HG02938 (cell line): ENCODE measurements at regions not wholly inside any gene's neighbourhood (a gene's known extent, or its start where the extent isn't known, plus 50 kb on each side); places are given as distances from the start of the nearest gene placed in this dataset.
"Not testable (repeated sequence)": the region's sequence is repeated elsewhere in the genome, so short reads cannot be mapped to it uniquely, and the experiment has no call there.

Experiments
- ATAC-seq: cut with Tn5 transposase; IDR thresholded peaks from one replicate; pipeline ENCODE4 v1.9.1; 2021; ENCODE audit warnings: mild to moderate bottlenecking, moderate library complexity; ENCODE audit not compliant: unreplicated experiment

GRCh38 chr10:63003816-63004453 is 129.2 kb upstream of the NRBF2 start:
- no peak for ATAC-seq

GRCh38 chr10:62996925-62997324 is 136.2 kb upstream of the NRBF2 start:
- no peak for ATAC-seq

GRCh38 chr10:62996516-62996915 is 136.6 kb upstream of the NRBF2 start:
- ATAC-seq, result no peak

GRCh38 chr10:62993121-62993520 is 140.0 kb upstream of the NRBF2 start:
- no peak for ATAC-seq

DNA sequence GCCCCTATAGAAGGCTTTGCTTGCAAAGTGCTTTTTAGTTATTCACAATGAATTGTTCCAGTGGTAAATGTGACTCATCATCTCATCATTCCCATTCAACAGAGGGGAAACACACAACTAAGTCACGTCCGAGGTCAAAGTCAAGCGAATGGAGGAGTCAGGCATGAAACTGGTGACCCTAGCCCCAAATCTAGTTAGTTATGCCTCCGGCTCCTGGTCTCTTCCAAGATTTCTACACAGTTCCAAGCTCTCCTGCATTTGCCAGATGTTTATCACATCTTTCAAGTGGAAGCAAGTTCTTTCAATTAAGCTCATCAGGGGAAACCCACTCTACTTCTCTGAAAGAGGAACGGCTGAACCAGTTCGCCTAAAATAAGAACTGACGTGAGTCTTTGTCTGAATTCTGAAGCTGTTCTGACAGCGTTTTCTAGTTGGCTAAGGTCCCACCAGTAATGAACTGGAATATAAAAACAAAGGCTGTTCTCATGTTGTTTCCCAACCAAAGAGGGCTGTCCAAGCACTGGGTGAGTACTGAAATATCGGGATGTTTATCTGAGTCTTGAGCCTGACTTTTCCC is 140.9 kb upstream of the NRBF2 start:
- peak; percentile 77 for ATAC-seq

DNA sequence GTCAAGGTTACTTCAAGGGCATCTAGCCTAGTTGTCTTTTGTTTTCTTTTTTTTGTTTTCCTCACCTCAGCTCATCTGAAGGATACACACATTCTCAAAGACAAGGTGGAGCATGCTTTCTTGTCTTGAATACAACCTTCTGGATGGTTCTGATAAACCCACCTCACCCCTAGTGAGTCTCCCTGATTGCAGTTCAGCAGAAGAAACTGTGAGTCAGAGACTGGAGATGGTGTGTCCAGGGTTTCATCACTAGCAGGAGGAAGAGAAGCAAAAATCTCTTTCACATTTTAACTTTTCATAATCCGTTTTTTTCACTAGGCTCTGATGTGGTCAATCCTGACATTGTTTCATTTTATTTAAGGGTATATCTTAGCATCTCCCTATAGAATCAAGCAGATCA is 143.0 kb upstream of the NRBF2 start:
- no peak for ATAC-seq

DNA sequence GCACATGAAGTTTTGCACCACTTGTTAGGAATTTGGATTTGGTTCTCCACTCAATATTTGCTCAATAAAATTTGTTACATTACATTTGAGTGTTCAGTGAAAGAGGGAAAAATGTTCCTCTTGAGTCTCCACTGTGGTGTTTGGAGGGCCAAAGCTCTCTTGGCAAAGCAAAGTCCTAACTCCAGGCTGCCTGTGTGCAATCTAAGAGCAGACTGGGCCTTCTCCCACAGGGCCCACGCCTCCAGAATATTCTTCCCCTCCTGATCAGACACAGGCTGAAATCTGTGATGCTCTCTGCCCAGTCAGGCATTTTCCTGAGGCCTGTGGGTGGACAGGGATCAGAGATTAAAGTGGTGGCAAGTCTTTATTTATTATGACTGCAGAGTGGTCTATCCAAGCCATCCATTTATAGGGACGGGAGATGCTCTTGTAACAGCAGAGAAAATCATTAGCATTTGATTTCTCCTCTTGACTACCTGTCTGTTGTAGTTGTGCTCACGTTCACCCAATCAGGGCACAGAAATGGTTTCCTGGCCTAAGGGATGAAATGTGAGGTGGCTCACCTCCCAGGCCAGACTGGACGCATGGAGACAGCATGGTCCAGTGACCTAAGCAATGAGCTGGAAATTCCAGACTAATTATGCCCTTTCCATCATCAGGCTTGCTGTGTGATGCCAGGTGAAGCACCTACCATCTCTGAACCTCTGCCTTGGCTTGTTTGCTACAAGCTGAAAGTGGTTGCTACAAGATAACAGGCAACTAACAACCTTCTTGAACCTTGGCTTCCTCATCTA is 147.1 kb upstream of the NRBF2 start:
- no peak for ATAC-seq

DNA sequence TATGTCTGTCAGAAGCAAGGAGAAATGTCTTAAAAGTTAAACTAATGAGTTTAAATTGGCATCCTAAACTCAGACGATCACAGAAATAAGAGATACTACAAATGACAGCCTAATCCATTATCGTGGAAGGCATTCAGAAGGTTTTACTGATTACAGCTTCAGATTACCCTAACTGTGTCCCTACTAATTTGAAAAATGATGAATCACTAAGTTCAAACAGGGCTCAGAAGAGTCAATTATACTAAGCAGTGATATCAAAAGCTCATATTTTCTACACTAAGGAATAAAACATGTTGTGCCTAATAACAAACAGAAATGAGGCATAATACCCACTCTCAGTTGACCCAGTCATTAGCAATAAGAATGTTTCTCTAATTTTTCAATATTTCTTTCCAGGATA is 152.0 kb upstream of the NRBF2 start:
- no peak for ATAC-seq

GRCh38 chr10:62980687-62981086 is 152.4 kb upstream of the NRBF2 start:
- ATAC-seq, result no peak

DNA sequence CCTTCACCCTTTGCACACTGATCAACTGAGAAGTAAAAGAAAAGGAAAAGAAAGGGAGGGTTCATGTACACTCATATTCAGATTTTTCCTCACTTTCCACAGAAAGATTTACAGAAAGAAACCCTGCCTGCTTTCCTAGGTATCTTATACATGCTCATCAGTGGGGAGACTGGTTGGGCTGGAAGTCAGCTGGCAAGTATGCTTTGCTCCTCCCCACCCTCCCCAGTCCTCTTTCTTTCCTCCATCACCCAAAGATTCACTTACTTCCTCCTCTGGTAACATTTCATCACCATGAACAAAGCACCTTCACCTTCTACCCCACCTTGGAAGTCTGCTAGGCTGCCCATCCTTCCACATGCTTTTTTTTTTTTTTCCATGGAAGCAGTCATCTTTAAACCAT is 153.2 kb upstream of the NRBF2 start:
- no peak for ATAC-seq

DNA sequence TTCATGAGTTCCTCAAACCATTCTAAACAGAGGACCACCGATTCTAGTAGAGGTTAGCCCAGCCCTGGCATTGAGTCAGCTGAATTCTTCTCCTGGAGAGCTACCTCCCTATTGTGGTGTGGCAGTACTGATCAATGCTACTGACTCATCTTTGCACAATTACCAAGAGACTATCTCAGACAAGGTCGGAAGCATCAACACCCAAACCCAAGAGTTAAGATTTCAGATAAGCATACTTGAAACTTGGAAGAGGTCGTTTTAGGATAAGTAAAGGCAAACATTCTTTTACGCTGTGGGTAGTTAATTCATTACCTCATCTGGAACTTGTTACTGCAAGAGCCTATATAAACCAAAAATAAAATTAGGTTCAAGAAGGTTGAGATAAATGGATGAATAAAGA is 154.6 kb upstream of the NRBF2 start:
- no peak for ATAC-seq

DNA sequence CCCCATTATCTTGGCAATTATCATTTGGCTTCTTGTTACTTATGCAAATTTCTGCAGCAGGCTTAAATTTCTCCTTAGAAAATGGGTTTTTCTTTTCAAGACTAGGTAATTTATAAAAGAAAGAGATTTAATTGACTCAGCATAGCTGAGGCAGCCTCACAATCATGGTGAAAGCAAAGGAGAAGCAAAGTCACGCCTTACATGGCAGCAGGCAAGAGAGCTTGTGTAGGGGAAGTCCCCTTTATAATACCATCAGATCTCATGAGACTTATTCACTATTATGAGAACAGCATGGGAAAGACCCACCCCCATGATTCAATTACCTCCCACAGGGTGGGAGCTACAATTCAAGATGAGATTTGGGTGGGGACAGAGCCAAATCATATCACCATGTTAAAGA is 158.3 kb upstream of the NRBF2 start:
- not testable (repeated sequence) for ATAC-seq

DNA sequence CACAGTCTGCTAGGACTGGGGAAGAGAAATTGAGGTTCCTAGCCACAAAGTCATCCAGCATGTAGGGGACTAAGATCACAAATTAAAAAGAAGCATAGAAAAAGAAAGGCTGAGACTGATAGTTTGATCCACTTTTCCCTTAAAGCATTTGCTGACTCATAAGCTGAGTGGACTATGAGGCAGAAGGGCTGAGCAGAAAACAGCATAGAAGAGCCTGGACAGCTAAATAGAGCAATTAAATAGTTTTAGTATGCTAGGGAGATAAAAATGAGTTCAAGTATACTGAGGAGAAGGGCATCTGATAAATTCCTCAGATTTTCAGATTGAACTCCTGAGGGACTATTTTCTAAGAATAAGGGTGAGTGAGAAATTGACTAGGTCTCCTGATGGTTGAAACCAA is 155.9 kb upstream of the EGR2 start:
- ATAC-seq, result no peak

DNA sequence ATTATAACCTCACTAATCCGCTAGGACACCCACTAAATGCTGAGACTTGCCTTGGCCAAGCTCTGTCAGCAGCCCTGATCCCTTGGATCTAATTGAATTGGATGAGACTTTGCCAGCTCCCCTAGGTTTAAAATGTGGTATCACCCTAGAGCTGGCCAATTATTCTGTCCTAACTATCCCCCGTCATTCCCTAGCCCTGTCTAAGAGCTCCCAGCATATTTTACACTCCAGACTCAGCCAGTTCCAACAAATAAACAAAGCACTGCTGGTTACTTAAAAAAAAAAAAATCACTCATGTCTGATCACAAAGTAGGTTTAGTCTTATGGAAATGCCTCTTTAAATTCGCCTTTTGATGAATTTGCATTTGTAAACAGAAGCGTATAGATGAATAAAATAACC is 147.9 kb upstream of the EGR2 start:
- no peak for ATAC-seq

- no peak for ATAC-seq
Measured at GRCh38 chr10:62961951-62962523, 145.9 kb upstream of the EGR2 start.

GRCh38 chr10:62960416-62960815 is 144.2 kb upstream of the EGR2 start:
- no peak for ATAC-seq

- no peak for ATAC-seq
Measured at GRCh38 chr10:62959553-62959952, 143.4 kb upstream of the EGR2 start.

DNA sequence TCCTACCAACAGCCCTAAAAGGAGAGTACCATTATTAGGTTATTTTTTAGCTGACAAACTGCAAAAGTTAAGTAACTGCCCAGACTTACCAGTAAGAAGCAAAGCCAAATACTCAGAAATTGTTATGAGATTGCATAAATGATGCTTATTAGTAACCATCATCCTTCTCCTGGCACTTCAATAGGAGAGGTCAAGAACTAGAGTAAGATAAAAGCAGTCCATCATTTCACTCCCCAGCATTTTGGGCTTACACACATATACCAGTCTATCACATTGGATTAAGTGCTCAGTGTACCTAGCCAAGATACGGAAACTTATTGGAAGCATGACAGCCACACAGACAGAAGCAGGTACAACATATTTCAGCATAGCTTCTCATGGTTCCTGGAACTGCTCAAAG is 142.8 kb upstream of the EGR2 start:
- no peak for ATAC-seq

DNA sequence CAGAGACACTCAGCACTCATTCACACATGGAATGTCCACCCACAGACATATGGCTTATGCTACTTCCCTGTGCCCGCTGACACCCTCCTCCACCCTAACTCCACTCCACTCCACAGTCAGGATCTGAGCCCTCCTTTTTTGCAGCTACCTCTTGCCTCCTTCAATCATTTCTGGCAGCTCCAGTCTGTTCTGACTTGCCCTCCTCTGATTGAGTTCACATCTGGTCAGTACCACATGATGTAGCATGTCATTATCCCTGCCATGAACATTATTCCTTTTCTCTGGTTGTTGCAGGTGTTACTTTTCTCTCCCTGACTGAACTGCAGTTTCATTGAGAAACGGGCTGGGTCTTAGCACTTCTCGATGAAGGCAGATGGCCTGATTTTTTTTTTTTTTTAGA is 130.1 kb upstream of the EGR2 start:
- ATAC-seq, result no peak

- ATAC-seq, result no peak
Measured at GRCh38 chr10:62939698-62940097, 123.5 kb upstream of the EGR2 start.

DNA sequence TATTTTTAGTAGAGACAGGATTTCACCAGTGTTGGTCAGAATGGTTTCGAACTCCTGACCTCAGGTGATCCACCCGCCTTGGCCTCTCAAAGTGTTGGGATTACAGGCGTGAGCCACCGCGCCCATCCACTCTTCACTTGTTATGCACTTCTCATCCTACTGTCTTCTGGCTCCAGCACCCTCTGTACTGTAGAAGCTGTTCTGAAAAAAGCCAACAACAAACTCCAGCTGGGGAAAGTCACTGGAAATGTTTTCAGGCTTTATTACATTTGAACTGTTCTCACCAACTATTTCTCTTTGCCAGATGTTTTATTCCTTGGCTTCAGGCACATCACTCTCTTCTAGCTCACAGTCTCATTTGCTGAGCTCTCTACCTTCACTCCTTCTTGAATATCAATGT is 122.5 kb upstream of the EGR2 start:
- ATAC-seq, result no peak

GRCh38 chr10:62937674-62938073 is 121.5 kb upstream of the EGR2 start:
- no peak for ATAC-seq
